ENCODE measurements at regions not wholly inside any gene's neighbourhood (a gene's known extent, or its start where the extent isn't known, plus 50 kb on each side); places are given as distances from the start of the nearest gene placed in this dataset.

DNA sequence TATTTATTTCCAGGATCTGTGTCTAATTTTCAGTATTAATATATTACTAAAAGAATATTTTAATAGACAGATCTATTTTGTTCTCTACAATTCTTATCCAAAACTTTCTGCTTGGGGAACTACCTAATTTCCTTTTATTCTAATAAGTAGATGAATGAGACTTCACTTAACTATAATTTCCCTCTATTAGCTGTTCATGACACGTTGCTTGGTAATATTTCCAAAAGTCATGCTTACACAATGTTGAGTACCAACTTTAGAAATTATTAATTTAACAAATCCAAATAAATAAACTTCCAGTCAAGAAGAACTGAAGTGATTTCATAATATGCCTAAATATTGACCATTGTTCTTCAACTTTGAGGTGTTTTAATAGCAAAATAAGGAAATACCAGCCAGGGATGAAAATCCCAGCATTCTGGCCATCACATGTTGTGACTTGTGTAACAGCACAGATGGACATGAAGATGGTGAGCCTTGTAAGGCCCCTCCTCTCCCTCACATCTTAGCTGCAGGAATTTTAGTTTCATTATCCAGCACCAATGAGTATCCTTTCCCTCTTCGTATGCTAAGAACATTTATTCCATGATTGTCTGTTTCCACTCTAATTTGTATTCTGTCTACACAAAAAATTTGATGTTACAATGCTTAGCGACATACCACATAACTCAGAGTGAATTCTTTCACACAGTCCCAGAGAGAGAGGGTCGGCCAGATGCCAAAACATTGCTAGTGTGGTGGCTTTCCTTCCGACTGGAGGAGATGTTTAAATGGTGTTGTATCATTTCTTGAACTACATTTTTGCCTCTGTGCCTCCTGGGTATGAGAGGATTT, 137.5 kb downstream of the FOXA2 start (continued):
- TF ChIP-seq BCL11A (IDR thresholded peaks at IDR 0.05; ENCODE audit: low read depth in 2 of 2, low read length in 2 of 2) (no peak), ATF3 (IDR thresholded peaks at IDR 0.05; ENCODE audit: insufficient read depth, low read depth, low read length) (no peak)

Data from H1 (cell line).